Loucy (cell line): ENCODE measurements at regions not wholly inside any gene's neighbourhood (a gene's known extent, or its start where the extent isn't known, plus 50 kb on each side); places are given as distances from the start of the nearest gene placed in this dataset.

Experiments
- CTCF ChIP-seq: fragments of 200-600 bp; sonication (generic); conservative IDR thresholded peaks from 2 replicates; pipeline ENCODE4 v1.5.1; 2014; ENCODE audit warnings: mild to moderate bottlenecking, antibody characterized with exemption, low read length
- EZH2phosphoT487 ChIP-seq: fragments of 200-600 bp; IDR thresholded peaks from 2 replicates; pipeline ENCODE4 v1.6.1; 2018; ENCODE audit warnings: antibody characterized with exemption, mild to moderate bottlenecking, moderate library complexity, borderline replicate concordance

DNA sequence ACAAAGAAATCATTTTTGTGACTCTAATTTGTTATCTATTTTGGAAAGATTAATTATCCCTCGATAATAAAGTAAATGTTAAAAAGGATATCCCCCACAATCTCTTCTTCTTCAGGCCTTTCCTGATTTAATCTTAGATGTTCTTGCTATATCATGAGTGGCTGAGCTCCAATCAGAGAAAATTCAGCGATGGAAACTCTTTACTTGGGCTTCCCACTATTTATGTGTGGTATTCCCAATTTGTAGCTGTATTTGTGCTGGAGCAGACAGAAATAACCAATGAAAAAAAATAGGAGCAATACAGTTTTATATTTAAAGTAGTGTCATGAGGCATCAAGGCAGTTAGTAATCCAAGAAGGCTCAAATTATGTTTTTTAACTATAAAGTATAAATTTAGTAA lies 539.1 kb downstream of the PRKD1 start:
- TF ChIP-seq CTCF (no peak), EZH2phosphoT487 (no peak)
